ENCODE measurements at regions not wholly inside any gene's neighbourhood (a gene's known extent, or its start where the extent isn't known, plus 50 kb on each side); places are given as distances from the start of the nearest gene placed in this dataset.

GRCh38 chr10:35794703-35795102, 152.6 kb upstream of the FZD8 start:
- intact Hi-C loops (cut with DNase I; ENCODE audit: low total_unique reads) (no loop called here), in situ Hi-C loops (cut with MboI; ENCODE audit: low sequenced_read_pairs in 4 of 4) (no loop called here)
- H3K4me1 ChIP-seq: no peaks in the 10 kb centered on the region
- no peak for DNase-seq
- no peak overlapping the region for H3K27ac ChIP-seq
- TF ChIP-seq POLR2A (IDR thresholded peaks at IDR 0.05) (no peak), CTCF (IDR thresholded peaks at IDR 0.05 in 4 of 5, conservative IDR thresholded peaks at IDR 0.05 in 1 of 5) (no peak)
- no peaks in the 10 kb centered on the region for H3K9me3 ChIP-seq
- H3K36me3 ChIP-seq: no peaks in the 10 kb centered on the region
- ATAC-seq: no peak
- no peak overlapping the region for H3K4me3 ChIP-seq
- H3K27me3 ChIP-seq: no peaks in the 10 kb centered on the region

GRCh38 chr10:35792291-35792690, 150.2 kb upstream of the FZD8 start:
- no peaks in the 10 kb centered on the region for H3K27me3 ChIP-seq
- in situ Hi-C loops (cut with MboI; ENCODE audit: low sequenced_read_pairs in 4 of 4) (no loop called here), intact Hi-C loops (cut with DNase I; ENCODE audit: low total_unique reads) (no loop called here)
- DNase-seq: no peak
- H3K4me1 ChIP-seq: no peaks in the 10 kb centered on the region
- no peak overlapping the region for H3K27ac ChIP-seq
- H3K36me3 ChIP-seq: no peaks in the 10 kb centered on the region
- no peak for ATAC-seq
- no peaks in the 10 kb centered on the region for H3K9me3 ChIP-seq
- no peak overlapping the region for H3K4me3 ChIP-seq
- no peak for TF ChIP-seq POLR2A (IDR thresholded peaks at IDR 0.05)
- no peak for TF ChIP-seq CTCF (IDR thresholded peaks at IDR 0.05 in 4 of 5, conservative IDR thresholded peaks at IDR 0.05 in 1 of 5)

- TF ChIP-seq POLR2A (IDR thresholded peaks at IDR 0.05) (no peak), CTCF (IDR thresholded peaks at IDR 0.05 in 4 of 5, conservative IDR thresholded peaks at IDR 0.05 in 1 of 5) (no peak)
- ATAC-seq (no peak), DNase-seq (no peak)
- no peak overlapping the region for H3K4me3 ChIP-seq
- H3K36me3 ChIP-seq: no peaks in the 10 kb centered on the region
- intact Hi-C loops (cut with DNase I; ENCODE audit: low total_unique reads) (no loop called here), in situ Hi-C loops (cut with MboI; ENCODE audit: low sequenced_read_pairs in 4 of 4) (no loop called here)
- no peaks in the 10 kb centered on the region for H3K4me1 ChIP-seq
- no peak overlapping the region for H3K27ac ChIP-seq
- no peaks in the 10 kb centered on the region for H3K9me3 ChIP-seq
- H3K27me3 ChIP-seq: no peaks in the 10 kb centered on the region
Observed at GRCh38 chr10:35789996-35790395, 147.9 kb upstream of the FZD8 start.

- TF ChIP-seq CTCF (IDR thresholded peaks at IDR 0.05 in 4 of 5, conservative IDR thresholded peaks at IDR 0.05 in 1 of 5): no peak
- no peak for TF ChIP-seq POLR2A (IDR thresholded peaks at IDR 0.05)
- Histone ChIP-seq H3K4me1 (no peaks in the 10 kb centered on the region), H3K4me3 (no peak overlapping the region), H3K9me3 (no peaks in the 10 kb centered on the region), H3K27ac (no peak overlapping the region), H3K27me3 (no peaks in the 10 kb centered on the region), H3K36me3 (no peaks in the 10 kb centered on the region)
- in situ Hi-C loops (cut with MboI; ENCODE audit: low sequenced_read_pairs in 4 of 4) (no loop called here), intact Hi-C loops (cut with DNase I; ENCODE audit: low total_unique reads) (no loop called here)
- no peak for DNase-seq
- ATAC-seq: no peak
Observed at GRCh38 chr10:35784751-35785150, 142.7 kb upstream of the FZD8 start.

- DNase-seq (no peak), ATAC-seq (no peak)
- no peaks in the 10 kb centered on the region for H3K4me1 ChIP-seq
- H3K4me3 ChIP-seq: no peak overlapping the region
- no peaks in the 10 kb centered on the region for H3K9me3 ChIP-seq
- no peak for TF ChIP-seq POLR2A (IDR thresholded peaks at IDR 0.05)
- no peak for TF ChIP-seq CTCF (IDR thresholded peaks at IDR 0.05 in 4 of 5, conservative IDR thresholded peaks at IDR 0.05 in 1 of 5)
- H3K27me3 ChIP-seq: no peaks in the 10 kb centered on the region
- in situ Hi-C loops (cut with MboI; ENCODE audit: low sequenced_read_pairs in 4 of 4) (no loop called here), intact Hi-C loops (cut with DNase I; ENCODE audit: low total_unique reads) (no loop called here)
- H3K36me3 ChIP-seq: no peaks in the 10 kb centered on the region
- H3K27ac ChIP-seq: no peak overlapping the region
Observed at GRCh38 chr10:35783305-35783838, 141.3 kb upstream of the FZD8 start.

Measured in gastrocnemius medialis (tissue), 4 donors.